GM21825 (cell line): ENCODE measurements at regions not wholly inside any gene's neighbourhood (a gene's known extent, or its start where the extent isn't known, plus 50 kb on each side); places are given as distances from the start of the nearest gene placed in this dataset.

ENCODE experiments used
- ATAC-seq: cut with Tn5 transposase; IDR thresholded peaks from one replicate; pipeline ENCODE4 v1.9.1; 2021; ENCODE audit warnings: mild to moderate bottlenecking, moderate library complexity; ENCODE audit not compliant: unreplicated experiment

DNA sequence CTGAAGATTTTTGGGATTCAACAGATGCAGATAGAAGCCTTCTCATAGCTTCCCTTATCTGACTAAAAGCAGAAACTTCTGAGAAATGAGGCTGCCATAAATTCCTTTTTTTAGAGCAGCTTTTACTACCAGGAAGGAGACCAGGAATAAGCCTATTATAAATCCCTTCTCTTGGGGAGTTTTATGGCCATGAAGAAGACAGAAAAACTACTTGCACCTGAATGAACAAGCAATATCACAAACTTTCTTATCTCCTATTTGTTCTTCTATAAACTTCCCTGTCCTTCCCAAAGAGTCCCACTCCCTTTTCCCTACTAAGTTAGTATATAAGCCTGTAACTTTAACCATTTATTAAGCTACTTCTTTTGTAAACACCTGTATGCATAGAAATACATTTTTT, 603.1 kb downstream of the NSUN3 start:
- no peak for ATAC-seq

- ATAC-seq = no peak
Measured at GRCh38 chr3:94671078-94671477, 608.2 kb downstream of the NSUN3 start.

DNA sequence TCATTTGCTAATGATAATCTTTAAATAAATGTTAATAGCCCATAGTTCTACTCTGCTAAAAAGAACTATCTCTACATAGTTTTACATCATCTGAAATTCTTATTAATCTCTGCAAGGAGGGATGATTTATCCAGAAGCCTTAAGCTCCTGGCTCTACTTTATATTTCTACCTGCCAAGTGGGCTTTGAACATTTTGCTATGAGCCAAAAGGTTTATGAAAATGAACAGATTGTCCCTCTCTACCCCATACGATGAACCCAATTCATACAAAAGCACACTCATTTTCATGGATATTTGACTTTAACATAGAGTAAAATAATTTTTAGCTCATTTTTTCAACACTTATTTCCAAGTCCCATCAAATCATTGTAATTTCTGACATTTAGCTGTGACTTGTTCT, 611.0 kb downstream of the NSUN3 start:
- no peak for ATAC-seq

DNA sequence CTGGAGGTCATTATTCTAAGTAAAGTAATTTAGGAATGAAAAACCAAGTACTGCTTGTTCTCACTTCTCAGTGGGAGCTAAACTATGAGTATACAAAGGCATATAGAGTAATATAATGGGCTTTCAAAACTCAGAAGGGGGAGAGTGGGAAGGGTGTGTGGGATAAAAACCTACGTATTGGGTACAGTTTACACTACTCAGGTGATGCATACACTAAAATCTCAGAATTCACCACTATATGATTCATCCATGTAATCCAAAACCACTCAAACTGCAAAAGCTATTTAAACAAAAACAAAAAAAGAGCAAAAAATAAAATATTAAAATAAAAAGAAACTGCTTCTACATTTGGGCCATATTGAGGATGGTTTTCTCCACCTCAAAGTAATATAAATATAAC, 623.3 kb downstream of the NSUN3 start:
- ATAC-seq = no peak

DNA sequence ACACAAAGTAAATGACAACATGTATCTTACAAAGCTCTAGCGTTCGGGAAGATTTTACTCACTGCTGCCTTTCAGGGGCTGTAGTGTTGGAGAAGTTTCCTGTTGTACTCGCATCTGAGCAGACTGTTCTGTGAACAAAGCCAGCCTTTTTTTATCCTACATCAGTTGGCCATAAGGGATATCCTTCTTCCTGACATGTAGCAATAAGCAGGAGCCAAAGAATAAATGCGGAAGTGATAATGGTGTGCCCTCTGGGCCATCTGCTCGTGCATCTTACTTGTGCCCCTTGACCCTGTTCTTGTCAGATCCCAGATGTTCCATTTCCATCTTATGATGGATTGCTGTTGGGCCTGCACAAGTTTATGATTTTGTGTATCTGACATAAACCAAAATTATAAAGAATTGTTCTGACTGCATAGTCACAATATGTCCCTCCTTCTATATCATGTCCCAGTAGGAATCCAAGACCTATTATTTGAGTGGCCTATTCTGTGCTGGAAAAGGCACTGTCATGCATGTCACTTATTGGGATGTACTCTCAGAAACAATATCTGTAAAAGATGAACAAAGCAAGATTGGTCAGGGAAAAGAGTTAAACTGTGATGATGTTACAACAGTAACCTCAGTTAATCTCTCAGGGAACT, 631.3 kb downstream of the NSUN3 start:
- no peak for ATAC-seq

DNA sequence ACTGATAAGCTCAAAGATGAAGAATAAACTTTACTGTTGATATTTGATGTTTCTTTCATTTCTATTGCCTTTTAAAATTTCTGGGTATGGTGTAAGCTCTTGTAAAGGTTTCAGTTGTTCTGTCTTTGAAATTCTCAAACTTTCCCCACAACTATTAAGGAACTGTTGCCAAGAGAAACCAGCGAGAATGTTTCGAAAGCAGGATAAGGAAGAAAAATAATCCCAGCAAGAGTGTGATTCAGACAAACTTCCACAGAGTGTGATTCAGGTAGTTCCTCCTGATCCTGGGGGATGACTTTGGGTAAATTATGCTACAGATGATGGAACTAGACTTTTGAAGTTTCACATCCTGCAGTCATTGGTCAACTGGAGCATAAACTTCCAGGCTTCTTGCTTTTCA, 632.0 kb downstream of the NSUN3 start:
- no peak for ATAC-seq

DNA sequence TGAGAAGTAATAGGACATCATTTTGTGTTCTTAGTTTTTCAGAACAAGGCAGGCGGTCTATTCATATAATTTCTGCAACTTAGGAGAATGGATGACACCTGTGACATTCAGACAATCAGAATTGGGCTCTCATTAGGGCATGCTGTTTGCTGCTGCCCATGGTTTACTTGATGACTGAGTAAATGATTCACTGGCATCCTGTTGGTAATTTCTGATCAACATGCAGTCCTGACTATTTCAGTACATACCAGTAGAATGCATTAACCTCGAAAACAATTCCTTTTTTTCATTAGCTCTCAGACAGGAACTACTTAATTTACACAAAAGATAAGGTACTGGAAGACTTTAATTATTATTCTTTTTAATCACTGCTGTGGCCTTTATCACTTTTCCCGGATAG, 641.6 kb downstream of the NSUN3 start:
- no peak for ATAC-seq

DNA sequence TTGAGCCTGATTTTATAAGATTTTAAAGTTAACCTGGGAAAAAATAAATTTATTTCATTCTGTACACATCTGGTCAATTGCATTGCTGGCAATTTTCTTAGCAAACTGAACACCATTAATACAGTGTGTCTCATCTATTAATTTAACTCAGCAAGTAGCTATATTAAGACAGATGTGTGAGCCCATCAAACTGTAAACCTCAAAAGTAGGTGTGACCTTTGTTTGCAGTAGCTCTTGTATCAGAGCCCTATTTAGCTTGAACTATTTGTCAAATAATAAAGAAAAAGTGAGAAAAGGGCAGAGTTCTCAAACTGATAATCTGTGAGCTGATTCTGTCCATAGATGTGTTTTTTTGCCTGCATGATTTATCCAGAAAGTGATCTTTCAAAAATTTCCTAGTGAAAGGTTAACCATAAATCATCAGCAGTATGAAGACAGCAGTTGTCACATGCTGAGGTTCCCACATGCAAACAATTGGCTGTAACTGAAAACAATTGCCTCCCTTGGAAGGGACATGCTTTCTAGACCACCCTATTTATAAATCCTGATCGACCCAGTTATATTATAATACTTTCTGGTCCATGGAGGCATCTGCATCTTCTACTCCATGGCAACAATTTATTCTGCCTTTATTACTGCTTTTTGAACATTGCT, 646.5 kb downstream of the NSUN3 start:
- ATAC-seq = no peak

GRCh38 chr3:94714194-94714593, 651.3 kb downstream of the NSUN3 start:
- no peak for ATAC-seq

- ATAC-seq = no peak
Measured at GRCh38 chr3:94716326-94717018, 653.6 kb downstream of the NSUN3 start.

DNA sequence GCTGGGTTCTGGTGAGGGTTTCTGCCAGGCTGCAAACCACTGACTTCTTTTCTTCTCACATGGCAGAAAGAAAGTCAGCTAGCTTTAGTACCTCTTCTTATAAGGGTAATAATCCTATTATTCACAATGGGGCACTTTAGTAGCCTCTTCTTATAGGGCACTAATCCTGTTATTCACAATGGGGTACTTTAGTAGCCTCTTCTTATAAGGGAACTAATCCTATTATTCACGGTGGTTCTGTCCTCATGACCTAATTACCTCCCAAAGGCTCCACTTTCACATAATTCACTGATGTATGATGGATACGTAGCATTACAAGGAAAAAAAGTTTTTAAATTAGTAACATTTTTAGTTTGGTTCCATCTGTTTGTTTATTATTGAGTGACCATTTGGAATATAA, 671.3 kb downstream of the NSUN3 start:
- no peak for ATAC-seq

DNA sequence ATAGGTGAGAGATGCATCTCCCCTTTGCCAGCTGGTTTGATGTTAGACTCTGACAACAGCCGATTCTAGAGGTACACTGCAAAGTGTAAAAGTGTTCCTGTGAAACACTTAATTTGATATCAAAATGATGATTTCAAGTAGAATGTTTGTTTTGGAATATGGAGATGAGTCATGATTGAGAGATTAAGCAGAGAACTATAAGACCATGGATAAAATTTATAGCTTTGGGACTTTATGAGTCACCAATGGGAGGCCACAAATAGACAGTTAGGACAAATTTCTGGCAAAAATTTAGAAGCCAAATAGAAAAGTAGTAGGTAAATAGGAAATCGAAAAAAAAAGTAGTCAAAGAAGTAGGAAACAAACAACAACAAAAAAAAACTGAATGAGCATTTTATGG, 672.5 kb downstream of the NSUN3 start:
- ATAC-seq = no peak

DNA sequence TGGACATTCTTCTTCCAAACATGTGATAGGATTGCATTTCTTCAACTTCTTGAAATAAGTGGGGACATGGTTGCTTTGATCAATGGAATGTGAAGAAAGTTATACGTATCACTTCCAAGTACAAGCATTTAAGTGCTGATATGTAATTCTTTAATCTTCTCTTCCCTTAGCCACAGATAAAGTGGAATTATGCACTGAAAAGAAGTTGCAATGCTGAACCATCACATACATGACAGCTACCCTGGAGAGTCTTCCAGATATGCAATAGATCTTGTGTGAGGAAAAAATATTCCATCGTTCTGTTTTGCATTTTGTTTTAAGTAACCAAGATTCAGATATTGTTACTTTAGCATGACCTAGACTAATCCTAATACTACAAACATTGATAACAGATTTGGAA, 674.3 kb downstream of the NSUN3 start:
- ATAC-seq = no peak

GRCh38 chr3:94739420-94739819, 676.6 kb downstream of the NSUN3 start:
- ATAC-seq = no peak

- ATAC-seq = no peak
Measured at GRCh38 chr3:94758751-94759150, 695.9 kb downstream of the NSUN3 start.

DNA sequence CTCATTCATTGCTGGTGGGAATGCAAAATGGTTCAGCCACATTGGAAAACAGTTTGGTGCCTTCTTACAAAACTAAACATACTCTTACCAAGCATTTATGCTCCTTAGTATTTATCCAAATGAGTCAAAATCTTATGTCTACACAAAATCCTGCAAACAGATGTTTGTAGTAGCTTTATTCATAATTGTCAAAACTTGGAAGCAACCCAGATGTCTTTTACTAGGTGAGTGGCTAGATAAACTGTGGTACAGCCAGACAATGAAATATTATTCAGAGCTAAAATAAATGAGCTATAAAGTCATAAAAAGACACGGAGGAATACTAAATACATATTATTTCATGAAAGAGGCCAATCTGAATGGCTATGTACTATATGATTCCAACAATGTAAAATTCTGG, 709.5 kb downstream of the NSUN3 start:
- ATAC-seq = no peak

- no peak for ATAC-seq
Measured at GRCh38 chr3:94775746-94776145, 712.9 kb downstream of the NSUN3 start.

GRCh38 chr3:94776401-94776915, 713.6 kb downstream of the NSUN3 start:
- ATAC-seq = no peak

DNA sequence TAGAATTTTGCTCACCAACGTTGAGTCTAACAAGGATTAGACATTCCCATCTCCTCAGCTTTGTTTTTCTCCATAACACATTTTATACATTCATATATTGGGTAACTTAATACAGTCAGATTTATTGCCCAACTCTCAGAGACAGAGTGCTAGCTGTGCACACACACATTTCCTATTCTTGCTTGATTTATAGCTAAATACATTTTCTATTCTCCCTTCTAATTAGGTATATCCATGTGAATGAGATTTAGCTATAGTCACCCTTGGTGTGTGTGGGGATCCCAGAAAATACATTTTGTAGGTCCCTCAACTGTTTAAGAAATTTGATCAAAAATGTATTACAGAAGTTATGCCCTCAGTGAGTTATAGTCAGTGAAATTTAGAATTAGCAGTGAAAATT, 715.4 kb downstream of the NSUN3 start:
- no peak for ATAC-seq

- no peak for ATAC-seq
Measured at GRCh38 chr3:94778814-94779494, 716.1 kb downstream of the NSUN3 start.

DNA sequence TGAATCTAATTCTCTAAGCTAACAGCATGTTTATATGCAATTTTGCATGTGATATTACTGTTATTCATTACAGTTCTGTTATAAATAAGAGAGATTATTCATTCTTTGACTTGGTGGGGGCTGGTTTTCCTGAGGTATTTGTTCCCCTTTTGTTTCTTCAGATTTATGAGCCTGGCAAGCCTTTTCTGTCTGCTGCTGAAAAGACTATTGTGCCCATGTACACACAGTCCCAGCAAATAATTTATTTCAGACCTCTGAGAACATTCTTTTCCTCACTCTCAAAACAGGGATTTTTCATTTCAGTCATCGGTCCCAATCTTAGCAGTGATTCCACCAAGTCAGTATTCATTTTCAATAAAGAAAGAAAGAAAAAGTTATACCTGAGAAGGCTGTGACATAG, 716.8 kb downstream of the NSUN3 start:
- no peak for ATAC-seq

- ATAC-seq = no peak
Measured at GRCh38 chr3:94784274-94784673, 721.4 kb downstream of the NSUN3 start.
